SK-N-MC (cell line): ENCODE measurements at regions not wholly inside any gene's neighbourhood (a gene's known extent, or its start where the extent isn't known, plus 50 kb on each side); places are given as distances from the start of the nearest gene placed in this dataset.

Experiments used
- EZH2 ChIP-seq: fragments of 200-600 bp; sonication (generic); IDR thresholded peaks from one replicate; pipeline ENCODE4 v1.6.1; 2017; ENCODE audit warnings: antibody characterized with exemption
- FOXP2 ChIP-seq: optimal IDR thresholded peaks from 2 replicates; pipeline ENCODE3; 2011; ENCODE audit warnings: mild to moderate bottlenecking, moderate library complexity; ENCODE audit not compliant: insufficient read depth; ENCODE audit errors: extremely low read length, control extremely low read depth
- POLR2AphosphoS5 ChIP-seq: IDR thresholded peaks from 2 replicates; pipeline ENCODE4 v1.6.1; 2012; ENCODE audit warnings: mild to moderate bottlenecking, low read depth, low read length, borderline replicate concordance

DNA sequence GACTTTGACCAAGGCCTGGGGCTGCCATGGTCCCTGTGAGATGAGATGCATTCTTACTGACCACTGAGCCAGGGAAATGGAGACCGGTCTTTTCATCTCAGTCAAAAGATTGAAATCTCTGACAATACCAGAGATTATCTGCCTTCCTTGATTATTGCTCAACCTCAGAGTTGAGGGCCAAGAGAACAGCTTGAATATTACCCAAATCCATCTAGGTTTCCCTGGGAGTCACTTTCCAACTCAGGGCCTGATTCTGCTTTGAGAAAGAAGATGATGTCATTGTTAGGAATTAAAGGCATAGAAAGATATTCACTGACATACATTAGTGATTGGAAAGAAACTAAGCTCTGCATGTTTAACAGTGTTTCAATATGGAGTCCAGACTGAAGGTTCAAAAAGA lies 515.9 kb upstream of the TBX3 start:
- TF ChIP-seq EZH2 (no peak), FOXP2 (no peak), POLR2AphosphoS5 (no peak)
